ENCODE measurements at regions not wholly inside any gene's neighbourhood (a gene's known extent, or its start where the extent isn't known, plus 50 kb on each side); places are given as distances from the start of the nearest gene placed in this dataset.

GRCh38 chr2:163231666-163232065 lies 393.1 kb upstream of the KCNH7 start:
- TF ChIP-seq CTCF (conservative IDR thresholded peaks at IDR 0.05; ENCODE audit: low read length) (no peak), EZH2phosphoT487 (IDR thresholded peaks at IDR 0.05; ENCODE audit: borderline replicate concordance) (no peak)
